Stimulated activated CD8-positive, alpha-beta memory T cell treated with anti-CD3 and anti-CD28 coated beads, Interleukin-7, amount 100 ng/mL, for 48 hours (primary cell): ENCODE measurements at regions not wholly inside any gene's neighbourhood (a gene's known extent, or its start where the extent isn't known, plus 50 kb on each side); places are given as distances from the start of the nearest gene placed in this dataset.
"Not testable (repeated sequence)": the region's sequence is repeated elsewhere in the genome, so short reads cannot be mapped to it uniquely, and the experiment has no call there.

ENCODE experiments used
- DNase-seq, 2 donors: peaks; one replicate each; pipeline ENCODE4 v3.0.0-alpha.2; 2020; ENCODE audit warnings: low read depth in 1 of 2; ENCODE audit errors: extremely low read depth in 1 of 2

DNA sequence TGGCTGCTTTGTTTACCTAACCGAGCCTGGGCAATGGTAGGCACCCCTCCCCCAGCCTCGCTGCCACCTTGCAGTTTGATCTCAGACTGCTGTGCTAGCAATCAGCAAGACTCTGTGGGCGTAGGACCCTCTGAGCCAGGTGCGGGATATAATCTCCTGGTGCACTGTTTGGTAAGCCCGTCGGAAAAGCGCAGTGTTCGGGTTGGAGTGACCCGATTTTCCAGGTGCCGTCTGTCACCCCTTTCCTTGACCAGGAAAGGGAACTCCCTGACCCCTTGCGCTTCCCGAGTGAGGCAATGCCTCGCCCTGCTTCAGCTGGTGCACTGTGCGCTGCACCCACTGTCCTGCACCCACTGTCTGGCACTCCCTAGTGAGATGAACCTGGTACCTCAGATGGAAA is 482.2 kb upstream of the SMC2 start:
- not testable (repeated sequence) for DNase-seq

DNA sequence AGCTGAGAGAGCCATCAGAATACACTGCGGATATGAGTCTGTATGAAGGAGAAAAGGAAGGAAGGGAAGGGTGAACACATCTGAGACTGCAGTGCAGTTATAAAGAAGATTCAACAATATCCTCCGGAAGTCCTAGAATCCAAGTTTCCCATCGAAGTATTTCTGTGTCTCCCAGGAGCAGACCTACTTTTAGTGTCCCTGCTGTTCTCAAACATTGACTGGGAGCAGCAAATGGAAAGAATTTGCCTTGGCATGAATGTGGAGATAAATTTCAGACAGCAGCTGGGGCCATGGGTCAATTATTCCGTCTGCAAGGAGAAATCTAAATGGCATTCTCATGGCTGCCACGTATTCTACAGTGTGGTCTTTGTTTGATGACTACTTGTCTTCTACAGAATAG is 478.1 kb upstream of the SMC2 start:
- DNase-seq = no peak

DNA sequence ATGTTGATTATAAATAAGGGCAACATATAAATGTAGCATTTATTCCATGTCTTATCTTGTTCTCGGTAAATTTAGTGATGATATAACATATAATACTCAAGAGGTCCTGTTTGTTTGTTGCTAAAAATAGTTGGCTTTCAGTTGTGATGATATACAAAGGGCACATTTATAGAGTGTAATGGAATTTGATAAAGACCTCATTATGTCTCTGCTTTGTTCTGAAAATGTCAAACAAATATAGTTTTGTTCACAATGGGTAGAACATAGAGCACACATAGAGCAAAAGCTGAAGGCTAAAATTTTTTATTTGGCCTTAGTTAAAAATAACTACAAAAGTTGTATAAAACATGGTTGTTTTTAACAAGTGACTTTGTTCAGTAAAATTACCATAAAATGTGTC is 477.1 kb upstream of the SMC2 start:
- DNase-seq = no peak

DNA sequence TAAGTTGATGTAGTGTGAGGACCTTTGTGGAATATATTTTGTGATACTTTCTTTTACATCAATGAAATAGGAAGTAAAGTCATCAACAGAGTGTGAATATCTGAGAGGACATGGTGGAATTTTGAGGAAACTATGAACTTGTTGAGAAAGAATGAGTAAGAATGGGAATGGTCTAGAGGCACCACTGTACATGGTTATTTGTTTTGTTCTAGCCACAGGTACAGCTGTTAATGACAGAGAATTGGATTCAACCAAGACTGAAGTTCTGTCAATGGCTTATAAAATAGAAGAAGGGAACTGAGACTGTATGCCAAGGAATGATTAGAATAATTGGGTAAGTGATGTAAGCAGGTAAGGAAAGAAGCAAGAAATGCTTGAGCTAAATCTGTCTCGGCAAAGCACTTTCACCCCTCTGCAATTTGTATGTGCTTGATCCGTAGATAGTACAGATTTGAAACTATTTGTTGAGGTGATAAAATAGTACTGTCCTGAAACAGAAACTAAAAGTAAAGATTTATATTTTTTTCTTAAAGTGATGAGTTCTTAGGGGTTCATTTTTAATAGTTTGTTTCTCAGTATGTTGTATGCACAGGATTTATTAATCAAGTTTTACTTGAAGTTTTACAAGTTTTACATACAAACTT is 468.8 kb upstream of the SMC2 start:
- DNase-seq = no peak

DNA sequence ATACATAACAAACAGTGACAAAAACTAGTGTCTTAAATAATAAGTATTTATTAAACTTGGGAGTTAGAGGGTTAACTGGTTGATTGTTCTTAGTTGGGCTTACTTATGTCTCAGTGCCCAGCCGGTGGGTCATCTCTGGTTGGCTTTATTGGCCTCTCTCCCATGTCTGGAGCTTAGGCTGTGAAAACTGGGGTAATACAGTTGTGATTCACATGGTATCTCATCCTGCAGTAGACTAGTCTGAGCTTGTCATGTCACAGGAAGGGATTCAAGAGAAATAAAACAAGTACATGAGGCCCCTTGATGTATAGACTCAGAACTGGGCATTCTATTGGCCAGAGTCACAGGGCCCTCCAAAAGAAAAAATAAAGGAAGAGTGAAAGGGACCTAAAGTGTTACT is 466.4 kb upstream of the SMC2 start:
- no peak for DNase-seq

DNA sequence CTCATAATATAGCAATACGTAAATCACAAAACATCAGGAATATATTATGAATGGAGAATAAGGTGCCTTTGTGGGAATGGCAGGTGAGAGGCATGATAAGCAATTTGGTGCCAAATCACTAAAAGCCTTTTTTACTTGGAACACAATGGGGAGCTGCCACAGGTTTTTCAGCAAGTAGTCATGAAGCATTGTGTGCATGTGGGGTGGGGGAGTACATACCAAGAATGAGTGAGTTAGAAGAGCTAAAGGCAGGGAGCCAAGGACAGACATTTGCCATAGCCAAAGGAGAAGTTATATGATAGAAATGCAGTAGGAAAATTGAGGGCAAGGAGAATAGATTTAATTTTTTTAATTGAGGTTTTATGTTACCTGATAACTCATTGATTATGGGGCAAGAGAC is 445.0 kb upstream of the SMC2 start:
- DNase-seq = no peak

DNA sequence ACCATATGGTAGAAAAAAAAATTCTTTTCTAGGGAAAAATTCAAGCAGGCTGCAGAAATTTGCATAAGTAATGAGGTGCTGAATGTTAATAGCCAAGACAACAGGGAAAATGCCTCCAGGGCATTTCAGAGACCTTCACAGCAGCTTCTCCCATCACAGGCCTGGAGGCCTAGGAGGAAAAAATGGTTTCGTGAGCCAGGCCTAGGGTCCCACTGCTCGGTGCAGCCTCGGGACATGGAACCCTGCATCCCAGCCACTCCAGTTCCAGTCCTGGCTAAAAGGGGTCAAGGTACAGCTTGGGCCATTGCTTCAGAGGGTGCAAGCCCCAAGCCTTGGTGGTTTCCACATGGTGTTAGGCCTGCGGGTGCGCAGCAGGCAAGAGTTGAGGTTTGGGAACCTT is 436.0 kb upstream of the SMC2 start:
- DNase-seq = no peak

DNA sequence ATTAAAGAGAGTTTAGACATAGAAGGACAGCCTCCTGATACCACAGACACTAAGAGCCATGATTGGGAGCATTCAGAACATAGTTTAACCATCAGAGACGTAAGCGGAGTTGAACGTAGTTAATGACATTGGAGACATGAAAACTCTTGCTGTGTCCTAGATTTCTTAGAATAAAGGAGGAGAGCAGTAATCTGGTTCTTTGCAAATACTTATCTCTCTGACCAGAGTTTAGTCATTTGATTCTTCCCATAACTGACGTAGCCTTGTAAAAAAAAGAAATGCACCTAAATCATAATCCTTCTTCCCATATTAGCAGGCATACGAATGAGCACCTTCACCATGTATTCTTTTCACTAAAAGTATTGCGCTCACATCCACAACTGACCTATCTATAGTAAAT is 433.3 kb upstream of the SMC2 start:
- no peak for DNase-seq

DNA sequence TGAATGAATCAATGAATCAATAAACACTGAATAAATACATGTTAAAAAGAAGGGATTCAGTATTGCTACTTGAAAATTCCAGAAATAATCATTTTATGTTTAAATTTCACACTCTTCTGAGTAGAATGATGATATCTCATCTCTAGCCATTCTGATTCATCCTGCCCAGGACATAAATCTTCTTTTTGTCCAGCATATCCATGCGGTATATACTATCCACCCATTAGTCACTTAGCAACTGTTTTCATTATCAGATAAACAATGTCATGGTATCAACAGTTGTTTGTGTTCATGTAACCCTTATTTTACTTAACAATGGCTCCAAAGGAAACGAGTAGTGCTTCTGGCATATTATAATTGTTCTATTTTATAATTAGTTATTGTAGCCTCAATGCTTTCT is 432.4 kb upstream of the SMC2 start:
- DNase-seq = no peak

DNA sequence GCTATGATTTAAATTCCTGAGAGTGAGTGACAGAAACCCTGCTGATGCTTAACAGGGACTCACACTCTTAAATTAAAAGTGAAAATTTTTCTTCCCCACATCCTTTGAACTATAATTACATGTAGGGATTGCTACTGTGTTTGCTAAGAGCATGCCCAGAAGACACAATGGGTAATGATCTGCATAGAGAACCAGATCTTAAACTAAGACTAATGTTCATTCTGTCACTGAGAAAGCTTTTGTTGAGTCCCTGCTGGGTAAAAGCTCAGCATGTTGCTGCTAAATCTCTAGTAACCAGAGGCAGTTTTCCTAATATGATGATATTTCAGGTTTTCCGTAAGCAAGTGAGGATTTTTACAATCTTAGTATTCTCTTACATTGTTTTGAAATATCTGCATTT is 424.8 kb upstream of the SMC2 start:
- no peak for DNase-seq

DNA sequence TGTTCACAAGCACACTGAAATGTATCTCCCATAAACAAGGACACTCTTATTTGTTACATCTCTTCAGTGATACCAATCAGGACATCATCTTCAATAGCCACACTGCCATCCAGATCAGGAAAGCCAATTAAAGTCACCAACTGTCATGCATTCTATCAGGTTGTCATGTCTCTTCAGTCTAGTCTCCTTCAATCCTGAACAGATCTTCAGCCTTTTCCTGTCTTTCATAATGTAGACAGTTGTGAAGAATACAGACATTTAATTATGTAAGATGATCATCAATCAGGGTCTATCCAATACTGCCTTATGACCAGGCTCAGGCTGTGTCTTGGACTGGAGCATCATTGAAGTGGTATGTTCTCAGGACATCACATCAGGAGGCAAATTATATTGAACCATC is 419.8 kb upstream of the SMC2 start:
- DNase-seq = no peak

DNA sequence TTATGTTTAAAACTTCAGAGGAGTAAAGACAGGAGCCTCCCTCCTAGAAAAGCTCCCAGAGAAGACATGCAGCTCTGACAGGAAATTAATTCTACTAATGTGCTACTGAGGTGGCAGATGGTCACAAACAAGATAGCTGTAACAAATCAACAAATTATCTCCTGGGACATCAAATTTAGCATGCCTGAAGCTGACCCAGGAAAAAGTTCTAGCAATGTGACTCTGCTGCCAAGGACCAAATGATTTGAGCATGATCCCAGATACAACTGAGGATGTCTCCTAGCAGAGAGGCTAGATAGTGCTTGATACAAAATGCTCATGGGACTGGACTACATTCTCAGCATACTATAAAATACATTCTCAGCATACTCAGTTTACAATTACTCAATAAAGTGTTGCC is 413.5 kb upstream of the SMC2 start:
- no peak for DNase-seq

DNA sequence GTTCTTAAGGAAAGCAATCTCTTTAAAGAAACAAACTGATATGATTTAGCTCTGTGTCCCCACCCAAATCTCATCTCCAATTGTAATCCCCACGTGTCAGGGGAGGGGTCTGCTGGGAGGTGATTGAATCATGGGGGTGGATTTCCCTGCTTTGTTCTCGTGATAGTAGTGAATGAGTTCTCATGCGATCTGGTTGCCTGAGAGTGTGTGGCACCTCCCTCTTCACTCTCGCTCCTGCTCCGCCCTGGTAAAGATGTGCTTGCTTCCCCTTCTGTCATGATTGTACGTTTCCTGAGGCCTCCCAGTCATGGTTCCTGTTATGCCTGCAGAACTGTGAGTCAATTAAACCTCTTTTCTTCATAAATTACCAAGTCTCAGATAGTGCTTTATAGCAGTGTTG is 412.7 kb upstream of the SMC2 start:
- no peak for DNase-seq

DNA sequence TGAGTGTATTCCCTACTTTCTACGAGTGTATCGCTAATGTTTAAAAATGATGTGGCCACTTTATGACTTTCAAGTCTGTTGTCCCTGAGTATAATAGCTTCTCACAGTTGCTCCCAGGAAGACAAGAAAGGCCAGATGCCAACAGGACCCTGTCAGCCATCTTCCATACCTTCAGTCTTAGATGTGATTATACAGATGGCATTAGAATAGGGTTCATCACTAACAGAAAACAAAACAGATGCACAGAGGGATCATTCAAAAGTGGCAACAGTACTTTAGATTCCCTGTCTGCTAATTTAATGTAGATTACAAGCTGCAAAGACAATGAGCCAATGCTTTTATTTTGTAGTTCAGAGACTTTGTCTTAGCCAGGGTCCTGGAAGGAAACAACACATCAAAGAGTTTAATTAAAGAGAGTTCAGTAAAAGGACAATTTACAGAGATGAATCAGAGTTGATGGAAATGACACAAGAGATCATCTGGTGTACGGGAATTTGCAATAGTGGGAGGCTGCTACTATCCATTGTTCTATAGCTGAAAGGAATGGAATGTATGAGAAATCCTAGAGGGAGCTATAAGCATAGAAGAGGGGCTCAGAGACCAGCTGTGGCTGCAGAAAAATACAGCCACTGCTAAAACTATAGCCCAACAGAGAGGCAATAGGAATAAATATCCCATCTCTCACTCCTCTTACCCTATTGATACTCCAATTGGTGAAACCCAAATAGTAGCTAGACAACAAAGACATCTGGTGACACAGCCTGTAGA is 393.7 kb upstream of the SMC2 start:
- no peak for DNase-seq

DNA sequence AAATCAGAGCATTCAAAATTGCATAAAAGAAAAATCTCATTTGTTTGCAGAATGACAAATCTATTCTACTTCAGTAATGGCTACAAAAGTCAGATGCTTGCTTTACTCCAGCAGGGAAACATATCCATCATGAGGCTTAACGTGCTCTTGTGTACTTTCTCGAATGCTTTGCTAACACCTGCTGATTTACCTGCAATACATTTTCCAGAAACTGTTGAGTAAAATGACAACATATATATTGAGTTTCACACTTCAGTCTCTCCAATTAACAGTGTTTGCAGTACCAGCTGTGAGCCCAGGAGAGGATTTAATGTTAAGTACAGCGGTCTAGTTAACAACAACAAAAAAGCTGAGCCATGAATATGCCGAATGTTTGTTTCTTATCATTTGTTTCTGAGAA is 391.5 kb upstream of the SMC2 start:
- DNase-seq = no peak

DNA sequence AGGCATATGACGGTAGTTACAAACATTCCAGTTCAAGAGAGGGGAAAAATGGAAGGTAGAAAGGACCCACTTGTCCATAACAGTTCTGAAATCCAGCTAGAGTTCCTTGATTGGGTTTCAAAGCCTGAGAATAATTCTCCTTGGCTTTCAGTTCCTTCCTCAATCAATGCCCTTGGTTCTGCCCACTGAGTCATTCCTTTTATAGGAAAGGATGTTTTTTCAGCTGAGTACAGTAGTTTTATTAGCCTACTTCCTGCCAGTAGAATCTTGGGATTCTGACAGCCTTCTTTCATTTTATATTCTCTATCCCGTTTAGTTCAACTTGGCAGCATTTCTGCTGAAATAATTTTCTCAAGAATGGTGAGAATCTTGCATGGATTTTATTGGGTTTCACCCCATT is 386.9 kb upstream of the SMC2 start:
- DNase-seq = no peak

DNA sequence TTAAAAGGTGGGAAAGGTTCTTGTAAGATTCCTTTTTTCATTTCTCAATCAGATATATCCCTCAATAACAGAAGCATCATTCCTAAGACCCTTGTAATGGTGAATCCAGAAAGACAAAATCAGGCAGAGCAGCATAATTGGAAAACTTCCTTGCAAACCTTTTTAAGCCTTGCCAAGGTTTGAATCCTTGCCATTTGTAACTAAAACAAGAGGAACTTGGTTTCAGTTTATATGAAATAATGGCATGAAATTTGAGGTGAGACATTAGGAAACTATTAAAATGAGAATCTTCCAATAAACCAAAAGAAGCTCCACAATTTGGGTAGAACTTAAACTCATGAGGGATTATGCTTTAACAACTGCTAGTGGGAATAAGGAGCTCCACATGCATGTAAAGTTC is 384.7 kb upstream of the SMC2 start:
- DNase-seq = no peak

DNA sequence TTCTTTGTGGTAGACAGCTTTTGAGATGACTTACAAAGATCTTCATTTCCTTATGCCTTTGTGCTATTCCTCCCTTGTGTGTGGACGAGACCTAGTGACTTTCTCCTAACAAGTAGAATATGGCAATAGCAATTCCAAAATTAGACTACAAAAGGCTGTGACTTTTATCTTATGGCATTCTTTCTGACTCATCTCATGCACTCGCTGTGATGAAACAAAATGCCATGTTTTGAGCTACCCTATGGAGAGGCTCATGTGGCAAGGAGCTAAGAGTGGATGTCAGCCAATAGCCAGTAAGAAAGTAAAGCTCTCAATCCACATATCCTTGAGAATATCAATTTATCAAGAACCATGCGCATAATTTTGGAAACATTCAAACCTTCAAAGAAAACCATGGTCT is 380.5 kb upstream of the SMC2 start:
- DNase-seq = no peak

DNA sequence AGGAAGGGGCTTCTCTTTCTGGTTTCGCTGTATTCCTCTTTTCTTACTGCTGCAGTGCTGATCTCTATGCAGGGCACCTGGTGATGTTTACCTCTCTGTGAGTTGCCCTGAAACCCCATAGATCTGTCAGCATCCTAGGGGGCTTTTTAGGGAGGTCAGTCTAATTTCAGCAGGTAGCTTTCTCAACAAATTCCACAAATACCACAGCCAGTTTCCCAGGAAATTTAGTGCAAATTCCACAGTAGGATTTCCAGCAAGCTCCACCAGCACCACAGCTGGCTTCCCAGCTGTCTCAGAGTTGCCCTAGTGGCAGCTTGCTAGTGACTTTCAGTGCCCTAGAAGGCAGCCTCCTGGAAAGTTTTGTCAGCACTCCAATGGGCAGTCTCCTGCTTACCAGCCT is 379.1 kb upstream of the SMC2 start:
- DNase-seq = no peak

DNA sequence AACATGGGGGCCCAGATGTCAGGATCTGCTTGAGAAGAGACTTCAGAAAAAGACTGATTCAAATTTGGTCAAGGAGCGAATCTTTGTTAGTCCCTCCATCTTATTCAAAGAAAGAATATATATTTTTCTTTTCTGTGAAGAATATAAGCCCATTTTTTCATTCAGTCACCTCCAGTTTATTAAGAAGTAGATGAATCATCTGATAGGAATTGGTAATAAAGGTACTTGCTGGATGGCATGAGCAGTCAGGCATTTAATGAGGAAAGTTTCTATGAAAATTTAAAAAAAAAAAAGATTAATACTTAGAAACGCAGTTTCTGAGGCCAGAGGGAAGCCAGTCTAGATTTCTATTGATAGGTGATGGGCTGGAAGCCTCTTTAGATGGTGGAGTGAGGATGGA is 373.1 kb upstream of the SMC2 start:
- DNase-seq = no peak

DNA sequence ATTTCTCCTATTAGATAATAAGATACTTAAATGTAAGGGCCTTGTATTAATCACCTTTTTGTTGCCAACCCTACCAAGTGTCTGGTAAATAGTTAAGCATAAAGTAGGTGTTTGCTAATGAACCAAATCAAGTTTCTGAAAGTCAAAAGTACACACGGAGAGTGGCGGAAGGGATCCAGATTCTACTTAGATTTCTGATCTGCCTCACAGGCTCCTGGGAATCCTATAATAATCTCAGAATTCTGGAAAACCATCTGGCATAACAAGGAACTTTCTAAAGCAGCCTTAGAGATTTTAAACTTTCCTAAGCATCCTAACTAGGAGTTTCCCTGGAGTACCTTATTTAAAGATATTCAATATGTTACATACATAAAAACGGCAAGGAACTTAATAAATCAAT is 363.2 kb upstream of the SMC2 start:
- DNase-seq = no peak

DNA sequence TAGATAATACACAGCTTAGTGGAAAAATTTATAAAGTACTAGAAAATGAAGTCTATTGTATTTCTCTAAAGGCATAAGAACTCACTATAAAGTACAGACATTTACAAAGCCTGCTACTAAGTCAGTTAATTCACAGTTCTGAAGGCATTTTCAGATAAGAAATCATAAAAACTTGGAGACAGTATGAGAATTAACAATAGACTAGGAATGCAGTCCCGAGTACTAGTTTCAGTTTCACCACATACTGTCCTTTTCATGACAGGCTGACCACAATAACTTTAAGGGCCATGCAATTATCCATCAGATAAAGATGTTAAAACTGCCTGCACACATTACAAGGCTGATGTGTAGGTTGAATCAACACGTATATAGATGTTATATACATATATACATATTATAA is 362.6 kb upstream of the SMC2 start:
- no peak for DNase-seq

DNA sequence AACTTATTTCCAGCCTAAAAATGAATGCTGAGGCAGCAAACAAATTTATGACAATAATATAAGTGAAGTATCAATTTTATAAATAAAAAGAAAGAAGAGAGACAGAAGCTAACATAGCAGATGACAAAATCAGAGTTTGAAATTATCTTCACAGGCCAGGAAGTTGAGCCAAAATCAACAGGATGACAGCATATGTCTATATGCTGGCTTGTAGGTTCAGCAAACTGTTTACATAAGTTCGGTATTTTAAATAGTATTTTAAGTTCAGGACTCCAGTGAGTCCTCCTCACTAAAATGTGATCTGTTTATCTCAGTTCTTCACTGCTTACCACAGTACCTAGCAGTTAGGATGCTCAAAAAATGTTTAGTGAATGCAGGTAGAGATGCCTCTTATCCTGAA is 359.6 kb upstream of the SMC2 start:
- no peak for DNase-seq
